Gastrocnemius medialis (tissue), 4 donors: ENCODE measurements at regions not wholly inside any gene's neighbourhood (a gene's known extent, or its start where the extent isn't known, plus 50 kb on each side); places are given as distances from the start of the nearest gene placed in this dataset.
"Not testable (repeated sequence)": the region's sequence is repeated elsewhere in the genome, so short reads cannot be mapped to it uniquely, and the experiment has no call there.

ENCODE experiments used
- POLR2A ChIP-seq, 2 donors: fragments of 450-650 bp; IDR thresholded peaks; one replicate each; pipeline ENCODE4 v1.6.1; 2017; ENCODE audit warnings: antibody characterized with exemption in 2 of 2, mild to moderate bottlenecking in 2 of 2, moderate library complexity in 2 of 2
- TF ChIP-seq, protein P1 (sequence below), 5 experiments: fragments of 450-650 bp in 3 of 5; fragments of 200-600 bp in 2 of 5; sonication (generic) in 2 of 5; IDR thresholded peaks in 4 of 5; conservative IDR thresholded peaks in 1 of 5; 1 replicate in 4 of 5; 2 replicates in 1 of 5; pipeline ENCODE4 v1.5.1; 2016 to 2019; ENCODE audit warnings: antibody characterized with exemption in 5 of 5, mild to moderate bottlenecking in 3 of 5, moderate library complexity in 3 of 5

DNA sequence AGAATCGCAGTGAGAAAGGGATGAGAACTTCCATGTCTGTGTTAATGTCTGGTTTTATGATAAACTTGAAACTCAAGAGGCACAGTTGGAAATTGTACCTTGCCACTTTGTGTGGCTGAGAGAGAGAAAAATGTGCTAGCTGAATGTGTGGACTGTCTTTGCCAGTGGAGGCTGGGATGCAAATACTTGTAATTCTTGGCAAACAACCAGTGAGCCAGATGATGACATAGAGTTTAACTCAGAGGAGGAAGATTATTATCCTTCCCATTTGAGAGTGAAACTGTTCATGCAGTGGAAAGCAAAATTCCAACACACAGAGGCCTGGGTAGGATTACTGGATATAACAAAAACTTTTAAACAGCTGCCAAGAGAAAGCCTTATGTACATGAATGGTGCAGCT is 349.1 kb upstream of the NPAP1 start:
- TF ChIP-seq, protein P1, sequence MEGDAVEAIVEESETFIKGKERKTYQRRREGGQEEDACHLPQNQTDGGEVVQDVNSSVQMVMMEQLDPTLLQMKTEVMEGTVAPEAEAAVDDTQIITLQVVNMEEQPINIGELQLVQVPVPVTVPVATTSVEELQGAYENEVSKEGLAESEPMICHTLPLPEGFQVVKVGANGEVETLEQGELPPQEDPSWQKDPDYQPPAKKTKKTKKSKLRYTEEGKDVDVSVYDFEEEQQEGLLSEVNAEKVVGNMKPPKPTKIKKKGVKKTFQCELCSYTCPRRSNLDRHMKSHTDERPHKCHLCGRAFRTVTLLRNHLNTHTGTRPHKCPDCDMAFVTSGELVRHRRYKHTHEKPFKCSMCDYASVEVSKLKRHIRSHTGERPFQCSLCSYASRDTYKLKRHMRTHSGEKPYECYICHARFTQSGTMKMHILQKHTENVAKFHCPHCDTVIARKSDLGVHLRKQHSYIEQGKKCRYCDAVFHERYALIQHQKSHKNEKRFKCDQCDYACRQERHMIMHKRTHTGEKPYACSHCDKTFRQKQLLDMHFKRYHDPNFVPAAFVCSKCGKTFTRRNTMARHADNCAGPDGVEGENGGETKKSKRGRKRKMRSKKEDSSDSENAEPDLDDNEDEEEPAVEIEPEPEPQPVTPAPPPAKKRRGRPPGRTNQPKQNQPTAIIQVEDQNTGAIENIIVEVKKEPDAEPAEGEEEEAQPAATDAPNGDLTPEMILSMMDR (IDR thresholded peaks at IDR 0.05 in 4 of 5, conservative IDR thresholded peaks at IDR 0.05 in 1 of 5), result not testable (repeated sequence)
- not testable (repeated sequence) for TF ChIP-seq POLR2A (IDR thresholded peaks at IDR 0.05)
